ENCODE measurements at regions not wholly inside any gene's neighbourhood (a gene's known extent, or its start where the extent isn't known, plus 50 kb on each side); places are given as distances from the start of the nearest gene placed in this dataset.

- WGBS, 5 donors: 42 to 47% (median 43%) methylated on average over 10 to 20 of the region's 20 CpGs
- no peak overlapping the region for H3K4me3 ChIP-seq
These were observed 152.6 kb downstream of the IRF8 start for GRCh38 chr16:86051368-86052114.

GRCh38 chr16:86052115-86052670 is 153.2 kb downstream of the IRF8 start:
- Histone ChIP-seq H3K27ac (no peak overlapping the region), H3K4me3 (no peak overlapping the region), H3K4me1 (no peaks in the 10 kb centered on the region), H3K27me3 (peaks cover 0 to 52% (median 16%) of the 10 kb centered on the region in 3 donors), H3K36me3 (no peaks in the 10 kb centered on the region), H3K9me3 (no peaks in the 10 kb centered on the region)
- TF ChIP-seq EP300 (IDR thresholded peaks at IDR 0.05) (no peak), POLR2AphosphoS5 (IDR thresholded peaks at IDR 0.05) (no peak), POLR2A (IDR thresholded peaks at IDR 0.05) (no peak), CTCF (IDR thresholded peaks at IDR 0.05) (no peak)
- 76 to 84% (median 77%) methylated on average over 14 to 15 of the region's 15 CpGs for WGBS, 5 donors
- DNase-seq: no peak
- intact Hi-C loops (cut with DNase I; ENCODE audit: low total_unique reads): no loop called here

More at GRCh38 chr16:86051368-86052114, 152.6 kb downstream of the IRF8 start:
- Histone ChIP-seq H3K27me3 (peaks cover 0 to 52% (median 16%) of the 10 kb centered on the region in 3 donors), H3K27ac (no peak overlapping the region), H3K9me3 (no peaks in the 10 kb centered on the region), H3K4me1 (no peaks in the 10 kb centered on the region), H3K36me3 (no peaks in the 10 kb centered on the region)
- TF ChIP-seq POLR2AphosphoS5 (IDR thresholded peaks at IDR 0.05) (no peak), CTCF (IDR thresholded peaks at IDR 0.05) (no peak), EP300 (IDR thresholded peaks at IDR 0.05) (no peak), POLR2A (IDR thresholded peaks at IDR 0.05) (no peak)
- no peak for DNase-seq
- intact Hi-C loops (cut with DNase I; ENCODE audit: low total_unique reads): no loop called here

GRCh38 chr16:86052926-86053325 is 154.0 kb downstream of the IRF8 start:
- intact Hi-C loops (cut with DNase I; ENCODE audit: low total_unique reads): no loop called here
- 71 to 79% (median 78%) methylated on average over 6 of the region's 6 CpGs for WGBS, 5 donors
- Histone ChIP-seq H3K9me3 (no peaks in the 10 kb centered on the region), H3K4me1 (no peaks in the 10 kb centered on the region), H3K27me3 (peaks cover 0 to 48% (median 16%) of the 10 kb centered on the region in 3 donors), H3K27ac (no peak overlapping the region), H3K36me3 (no peaks in the 10 kb centered on the region), H3K4me3 (no peak overlapping the region)
- DNase-seq: no peak
- no peak for TF ChIP-seq CTCF (IDR thresholded peaks at IDR 0.05)
- TF ChIP-seq EP300 (IDR thresholded peaks at IDR 0.05): no peak
- no peak for TF ChIP-seq POLR2AphosphoS5 (IDR thresholded peaks at IDR 0.05)
- TF ChIP-seq POLR2A (IDR thresholded peaks at IDR 0.05): no peak

GRCh38 chr16:86059253-86060171 is 160.6 kb downstream of the IRF8 start:
- H3K36me3 ChIP-seq: no peaks in the 10 kb centered on the region
- H3K4me1 ChIP-seq: peaks cover 8 to 26% (median 17%) of the 10 kb centered on the region in 4 donors
- intact Hi-C loops (cut with DNase I; ENCODE audit: low total_unique reads): no loop called here
- DNase-seq: peak in 1 of 2 donors; percentile 82
- TF ChIP-seq CTCF (IDR thresholded peaks at IDR 0.05): no peak
- peak in 1 of 3 donors; percentile 72 for TF ChIP-seq POLR2AphosphoS5 (IDR thresholded peaks at IDR 0.05)
- H3K4me3 ChIP-seq: no peak overlapping the region
- H3K9me3 ChIP-seq: no peaks in the 10 kb centered on the region
- H3K27me3 ChIP-seq: peaks cover 0 to 6% (median 0%) of the 10 kb centered on the region in 3 donors
- H3K27ac ChIP-seq: peak overlapping the region in 4 of 5 donors; percentile 46 to 78 (median 50)
- WGBS, 5 donors: 49 to 63% (median 55%) methylated on average over 14 to 15 of the region's 15 CpGs
